IMR-90 (cell line): ENCODE measurements at regions not wholly inside any gene's neighbourhood (a gene's known extent, or its start where the extent isn't known, plus 50 kb on each side); places are given as distances from the start of the nearest gene placed in this dataset.

ENCODE experiments used
- CEBPB ChIP-seq: IDR thresholded peaks from 2 replicates; pipeline ENCODE4 v1.6.1; 2012; ENCODE audit warnings: low read depth, low read length, improper control_type of control experiment
- CTCF ChIP-seq: conservative IDR thresholded peaks from 2 replicates; pipeline ENCODE4 v1.5.1; 2012; ENCODE audit warnings: mild to moderate bottlenecking, low read depth, low read length, improper control_type of control experiment
- MAFK ChIP-seq: IDR thresholded peaks from 2 replicates; pipeline ENCODE4 v1.6.1; 2012; ENCODE audit warnings: low read depth, low read length, improper control_type of control experiment
- MXI1 ChIP-seq: IDR thresholded peaks from 2 replicates; pipeline ENCODE4 v1.6.1; 2012; ENCODE audit warnings: low read depth, mild to moderate bottlenecking, low read length, moderate library complexity, borderline replicate concordance
- NFE2L2 ChIP-seq: fragments of 150-350 bp; IDR thresholded peaks from 2 replicates; pipeline ENCODE4 v1.6.1; 2016; ENCODE audit warnings: low read depth, mild to moderate bottlenecking, low read length
- POLR2A ChIP-seq: IDR thresholded peaks from 2 replicates; pipeline ENCODE4 v1.6.1; 2012; ENCODE audit warnings: mild to moderate bottlenecking, low read depth, low read length
- RAD21 ChIP-seq: IDR thresholded peaks from 2 replicates; pipeline ENCODE4 v1.6.1; 2012; ENCODE audit warnings: low read length, improper control_type of control experiment
- SMC3 ChIP-seq: fragments of 150-350 bp; IDR thresholded peaks from 2 replicates; pipeline ENCODE4 v1.6.1; 2016; ENCODE audit warnings: low read depth, mild to moderate bottlenecking, antibody characterized with exemption, low read length, moderate library complexity
- USF2 ChIP-seq: fragments of 150-350 bp; IDR thresholded peaks from 2 replicates; pipeline ENCODE4 v1.6.1; 2017; ENCODE audit warnings: mild to moderate bottlenecking, antibody characterized with exemption, low read length, low read depth

- no peak for TF ChIP-seq CTCF
- no peak for TF ChIP-seq POLR2A
- TF ChIP-seq SMC3, result no peak
- TF ChIP-seq NFE2L2, result no peak
- no peak for TF ChIP-seq USF2
- no peak for TF ChIP-seq MXI1
- no peak for TF ChIP-seq RAD21
- TF ChIP-seq MAFK, result no peak
- TF ChIP-seq CEBPB, result no peak
These were observed 180.0 kb upstream of the LNX1 start for GRCh38 chr4:53771326-53771725.
